Endothelial cell of umbilical vein (primary cell): ENCODE measurements at regions not wholly inside any gene's neighbourhood (a gene's known extent, or its start where the extent isn't known, plus 50 kb on each side); places are given as distances from the start of the nearest gene placed in this dataset.

ENCODE experiments used
- BruUV-seq: library from RNA; stranded (reverse); fragments of 400-500 nt; replicated peaks from 2 replicates; lab custom pipeline; 2021; lab: Mats Ljungman, UMichigan
- CTCF ChIA-PET: fragments of 300-600, 350-600 bp; sonication (Branson Sonifier 250); formaldehyde crosslinking; loops from one replicate; lab custom pipeline; 2021; ENCODE audit warnings: antibody characterized with exemption, inconsistent platforms; lab: Charles Lee
- POLR2A ChIA-PET: fragments of 300-600, 350-600 bp; sonication (Branson Sonifier 250); formaldehyde crosslinking; loops from one replicate; lab custom pipeline; 2021; ENCODE audit warnings: antibody characterized with exemption, inconsistent platforms; lab: Charles Lee
- DNase-seq: peaks from one replicate; pipeline ENCODE4 v3.0.0-alpha.2; 2011; ENCODE audit warnings: low read depth, low spot score
- FAIRE-seq: peaks from 2 replicates; lab custom pipeline; 2011; peaks lifted over from hg19 to GRCh38; lab: Jason Lieb, UNC
- H2AFZ ChIP-seq: 2 replicates; pipeline ENCODE4 v1.6.0; 2012; ENCODE audit warnings: low read depth, low read length, control low read depth, inconsistent platforms
- H3K27ac ChIP-seq: 2 replicates; pipeline ENCODE4 v1.5.1; 2011; ENCODE audit warnings: low read depth, mild to moderate bottlenecking, control low read depth, low read length, moderate library complexity; ENCODE audit not compliant: insufficient read depth
- H3K27me3 ChIP-seq, 2 experiments: 2 replicates each; pipeline versions ENCODE4 v1.6.0 to v1.6.1; 2011; ENCODE audit warnings: low read length in 2 of 2, mixed read lengths in 1 of 2; ENCODE audit not compliant: control insufficient read depth in 2 of 2, insufficient read depth in 2 of 2
- H3K36me3 ChIP-seq, 2 experiments: 2 replicates in 1 of 2; 3 replicates in 1 of 2; pipeline ENCODE4 v1.5.1; 2011; ENCODE audit warnings: low read length in 2 of 2, mild to moderate bottlenecking in 1 of 2, moderate library complexity in 1 of 2; ENCODE audit not compliant: control insufficient read depth in 2 of 2, insufficient read depth in 2 of 2; ENCODE audit errors: extremely low read depth in 1 of 2
- H3K4me1 ChIP-seq: 3 replicates; pipeline ENCODE4 v1.5.1; 2011; ENCODE audit warnings: mild to moderate bottlenecking, low read length; ENCODE audit not compliant: control insufficient read depth, insufficient read depth; ENCODE audit errors: extremely low read depth
- H3K4me2 ChIP-seq: 2 replicates; pipeline ENCODE4 v1.6.1; 2011; ENCODE audit warnings: low read length, control low read depth, mixed read lengths; ENCODE audit not compliant: insufficient read depth
- H3K4me3 ChIP-seq, 3 experiments: fragments of 200-600 bp in 1 of 3; sonication (generic), shearing (Covaris generic) in 1 of 3; replicated peaks in 1 of 3; 2 replicates each; pipeline ENCODE4 v1.5.1; 2011 to 2016; ENCODE audit warnings: control low read depth in 3 of 3, low read length in 3 of 3, mild to moderate bottlenecking in 2 of 3, inconsistent platforms in 1 of 3, low read depth in 1 of 3, moderate library complexity in 1 of 3; ENCODE audit not compliant: insufficient read depth in 1 of 3
- H3K79me2 ChIP-seq: 2 replicates; pipeline ENCODE4 v1.6.0; 2012; ENCODE audit warnings: low read length, inconsistent platforms; ENCODE audit not compliant: control insufficient read depth, insufficient read depth
- H3K9ac ChIP-seq: replicated peaks from 2 replicates; pipeline ENCODE3; 2011; ENCODE audit warnings: low read length, control low read depth; ENCODE audit not compliant: insufficient read depth; ENCODE audit errors: extremely low read depth
- H3K9me1 ChIP-seq: replicated peaks from 3 replicates; pipeline ENCODE4 v1.6.0; 2011; ENCODE audit warnings: mild to moderate bottlenecking, low read length; ENCODE audit not compliant: control insufficient read depth, insufficient read depth; ENCODE audit errors: extremely low read depth
- H3K9me3 ChIP-seq: replicated peaks from 2 replicates; pipeline ENCODE4 v1.5.1; 2012; ENCODE audit warnings: low read length, inconsistent platforms; ENCODE audit not compliant: control insufficient read depth, insufficient read depth
- H4K20me1 ChIP-seq: replicated peaks from 2 replicates; pipeline ENCODE3; 2011; ENCODE audit warnings: mild to moderate bottlenecking, low read length; ENCODE audit not compliant: control insufficient read depth, insufficient read depth; ENCODE audit errors: extremely low read depth
- CTCF ChIP-seq, 2 donors: IDR thresholded peaks; 1 replicate in 1 of 2; 2 replicates in 1 of 2; pipeline ENCODE4 v1.5.1; 2011; ENCODE audit warnings: low read length in 2 of 2, mild to moderate bottlenecking in 2 of 2, moderate library complexity in 2 of 2, control low read depth in 1 of 2, inconsistent platforms in 1 of 2, low read depth in 1 of 2; ENCODE audit not compliant: insufficient read depth in 1 of 2; ENCODE audit errors: extremely low read depth in 1 of 2
- EZH2 ChIP-seq: IDR thresholded peaks from 2 replicates; pipeline ENCODE4 v1.6.1; 2012; ENCODE audit warnings: borderline replicate concordance, low read depth, mild to moderate bottlenecking, moderate library complexity, low read length, inconsistent platforms; ENCODE audit not compliant: severe bottlenecking
- FOS ChIP-seq: IDR thresholded peaks from 2 replicates; pipeline ENCODE4 v1.6.1; 2011; ENCODE audit warnings: mild to moderate bottlenecking, low read length, moderate library complexity, borderline replicate concordance; ENCODE audit not compliant: insufficient read depth
- GATA2 ChIP-seq: IDR thresholded peaks from 2 replicates; pipeline ENCODE4 v1.7.0; 2011; ENCODE audit warnings: low read depth, mild to moderate bottlenecking, moderate library complexity, mixed read lengths, low read length; ENCODE audit not compliant: insufficient read length, insufficient read depth
- JUN ChIP-seq: IDR thresholded peaks from 2 replicates; pipeline ENCODE4 v1.6.1; 2011; ENCODE audit warnings: borderline replicate concordance, low read depth; ENCODE audit not compliant: insufficient read length, insufficient read depth
- MYC ChIP-seq: IDR thresholded peaks from one replicate; pipeline ENCODE4 v1.6.1; 2011; ENCODE audit warnings: mild to moderate bottlenecking, low read depth, low read length
- POLR2A ChIP-seq: IDR thresholded peaks from 2 replicates; pipeline ENCODE4 v1.6.1; 2012; ENCODE audit warnings: low read depth, mild to moderate bottlenecking, control low read depth, low read length
- POLR2AphosphoS5 ChIP-seq: IDR thresholded peaks from 2 replicates; pipeline ENCODE4 v1.6.1; 2012; ENCODE audit warnings: low read depth, mild to moderate bottlenecking, control low read depth, low read length, moderate library complexity; ENCODE audit not compliant: insufficient read depth
- dilution Hi-C: fragments of 300-500 bp; cut with MboI; formaldehyde crosslinking; loops from one replicate; pipeline ENCODE4 v1.15.0; 2019; ENCODE audit warnings: low sequenced_read_pairs; ENCODE audit not compliant: extremely low pct_ligation_motif_present
- intact Hi-C: fragments of 100-400 bp; cut with micrococcal nuclease; formaldehyde crosslinking; loops from one replicate; pipeline ENCODE4 v1.10.0; 2022
- TF ChIP-seq, protein P1 (sequence below): IDR thresholded peaks from 2 replicates; pipeline ENCODE4 v1.6.1; 2011; ENCODE audit not compliant: insufficient read depth, insufficient read length

DNA sequence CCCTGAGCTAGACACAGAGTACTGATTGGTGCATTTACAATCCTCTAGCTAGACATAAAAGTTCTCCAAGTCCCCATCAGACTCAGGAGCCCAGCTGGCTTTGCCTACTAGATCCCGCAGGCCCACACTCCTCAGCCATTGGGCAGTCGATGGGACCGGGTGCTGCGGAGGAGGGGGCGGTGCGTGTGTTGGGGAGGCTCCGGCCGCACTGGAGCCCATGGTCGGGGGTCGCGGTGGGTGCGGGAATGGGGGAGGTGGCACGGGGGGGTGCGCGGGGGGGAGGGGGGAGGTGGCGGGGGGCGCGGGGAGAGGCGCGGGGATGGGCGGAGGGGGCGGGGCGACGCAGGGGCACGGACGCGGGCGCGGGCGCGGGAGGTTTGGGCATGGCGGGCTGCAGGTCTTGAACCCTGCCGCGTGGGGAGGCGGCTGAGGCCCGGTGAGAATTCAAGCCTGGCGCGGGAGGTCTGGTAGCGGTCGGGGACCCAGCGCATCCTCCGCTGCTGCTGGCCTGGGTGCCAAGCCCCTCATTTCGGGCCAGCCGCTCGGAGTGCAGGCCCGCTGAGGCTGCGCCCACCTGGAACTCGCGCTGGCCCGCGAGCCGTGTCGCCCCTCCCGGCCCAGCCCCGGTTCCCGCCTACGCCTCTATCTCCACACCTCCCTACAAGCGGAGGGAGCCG lies 674.1 kb downstream of the SLITRK5 start:
- Histone ChIP-seq H3K4me1 (no peaks in the 10 kb centered on the region), H3K4me3 (no peak overlapping the region), H3K9me3 (peaks cover 6% of the 10 kb centered on the region), H2AFZ (no peak overlapping the region), H4K20me1 (no peaks in the 10 kb centered on the region), H3K9ac (no peak overlapping the region), H3K27me3 (no peaks in the 10 kb centered on the region), H3K27ac (no peak overlapping the region), H3K4me2 (no peak overlapping the region), H3K79me2 (no peaks in the 10 kb centered on the region), H3K9me1 (no peaks in the 10 kb centered on the region), H3K36me3 (no peaks in the 10 kb centered on the region)
- TF ChIP-seq MYC (no peak), CTCF (IDR thresholded peaks at IDR 0.05; ENCODE audit: extremely low read depth in 1 of 2, insufficient read depth in 1 of 2, low read depth in 1 of 2, low read length in 2 of 2) (no peak), EZH2 (no peak), FOS (no peak), GATA2 (no peak), POLR2A (no peak), POLR2AphosphoS5 (no peak), JUN (no peak)
- TF ChIP-seq, protein P1, sequence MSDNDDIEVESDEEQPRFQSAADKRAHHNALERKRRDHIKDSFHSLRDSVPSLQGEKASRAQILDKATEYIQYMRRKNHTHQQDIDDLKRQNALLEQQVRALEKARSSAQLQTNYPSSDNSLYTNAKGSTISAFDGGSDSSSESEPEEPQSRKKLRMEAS, result no peak
- FAIRE-seq (no peak), DNase-seq (no peak)
- ChIA-PET CTCF (no interaction called here), POLR2A (no interaction called here)
- no TSS peak for BruUV-seq
- dilution Hi-C loops (no loop called here), intact Hi-C loops (no loop called here)
